ENCODE measurements at regions not wholly inside any gene's neighbourhood (a gene's known extent, or its start where the extent isn't known, plus 50 kb on each side); places are given as distances from the start of the nearest gene placed in this dataset.
A peak's percentile ranks its signal among the peaks of the same experiment; 100 is the strongest.

- no peak for TF ChIP-seq CHCHD3 (CRISPR knock-in tag; IDR thresholded peaks at IDR 0.05)
- peak; percentile 42; the same call in 1 of the 2 replicates for TF ChIP-seq SOX5 (CRISPR knock-in tag; IDR thresholded peaks at IDR 0.05; ENCODE audit: borderline replicate concordance)
- TF ChIP-seq HOMEZ (CRISPR knock-in tag; IDR thresholded peaks at IDR 0.05; ENCODE audit: low read depth), result 0 out of 2 replicates have a peak, but pooled peaks have one; percentile 20
- TF ChIP-seq SOX6 (IDR thresholded peaks at IDR 0.05), result no peak
- peak; percentile 32; the same call in 1 of the 2 replicates for TF ChIP-seq SOX6 (CRISPR knock-in tag; IDR thresholded peaks at IDR 0.05)
- TF ChIP-seq, protein P1, sequence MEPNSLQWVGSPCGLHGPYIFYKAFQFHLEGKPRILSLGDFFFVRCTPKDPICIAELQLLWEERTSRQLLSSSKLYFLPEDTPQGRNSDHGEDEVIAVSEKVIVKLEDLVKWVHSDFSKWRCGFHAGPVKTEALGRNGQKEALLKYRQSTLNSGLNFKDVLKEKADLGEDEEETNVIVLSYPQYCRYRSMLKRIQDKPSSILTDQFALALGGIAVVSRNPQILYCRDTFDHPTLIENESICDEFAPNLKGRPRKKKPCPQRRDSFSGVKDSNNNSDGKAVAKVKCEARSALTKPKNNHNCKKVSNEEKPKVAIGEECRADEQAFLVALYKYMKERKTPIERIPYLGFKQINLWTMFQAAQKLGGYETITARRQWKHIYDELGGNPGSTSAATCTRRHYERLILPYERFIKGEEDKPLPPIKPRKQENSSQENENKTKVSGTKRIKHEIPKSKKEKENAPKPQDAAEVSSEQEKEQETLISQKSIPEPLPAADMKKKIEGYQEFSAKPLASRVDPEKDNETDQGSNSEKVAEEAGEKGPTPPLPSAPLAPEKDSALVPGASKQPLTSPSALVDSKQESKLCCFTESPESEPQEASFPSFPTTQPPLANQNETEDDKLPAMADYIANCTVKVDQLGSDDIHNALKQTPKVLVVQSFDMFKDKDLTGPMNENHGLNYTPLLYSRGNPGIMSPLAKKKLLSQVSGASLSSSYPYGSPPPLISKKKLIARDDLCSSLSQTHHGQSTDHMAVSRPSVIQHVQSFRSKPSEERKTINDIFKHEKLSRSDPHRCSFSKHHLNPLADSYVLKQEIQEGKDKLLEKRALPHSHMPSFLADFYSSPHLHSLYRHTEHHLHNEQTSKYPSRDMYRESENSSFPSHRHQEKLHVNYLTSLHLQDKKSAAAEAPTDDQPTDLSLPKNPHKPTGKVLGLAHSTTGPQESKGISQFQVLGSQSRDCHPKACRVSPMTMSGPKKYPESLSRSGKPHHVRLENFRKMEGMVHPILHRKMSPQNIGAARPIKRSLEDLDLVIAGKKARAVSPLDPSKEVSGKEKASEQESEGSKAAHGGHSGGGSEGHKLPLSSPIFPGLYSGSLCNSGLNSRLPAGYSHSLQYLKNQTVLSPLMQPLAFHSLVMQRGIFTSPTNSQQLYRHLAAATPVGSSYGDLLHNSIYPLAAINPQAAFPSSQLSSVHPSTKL (CRISPR knock-in tag; IDR thresholded peaks at IDR 0.05), result peak; percentile 46; the same call in 1 of the 2 replicates
These were observed 243.6 kb downstream of the IRS1 start (continued) for GRCh38 chr2:226556050-226556449.

DNA sequence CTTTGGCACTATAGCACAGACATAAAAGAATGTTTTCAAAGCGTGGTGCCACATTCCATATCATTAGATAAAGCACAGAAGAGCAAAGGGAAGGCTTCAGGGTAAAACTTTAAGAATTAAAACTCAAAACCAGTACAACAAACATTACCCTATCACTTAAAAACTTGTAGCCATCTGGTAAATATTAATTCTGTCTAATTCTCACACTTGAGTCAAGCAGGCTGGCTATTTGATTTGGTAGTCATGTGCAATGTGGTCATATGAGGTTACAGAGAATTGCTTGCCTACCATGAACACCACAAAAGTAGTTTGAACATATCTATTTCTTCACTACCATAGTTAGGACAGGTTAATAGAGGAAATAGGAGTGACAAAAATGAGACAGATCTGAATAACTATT, 244.9 kb downstream of the IRS1 start:
- in situ Hi-C loops (cut with HindIII; ENCODE audit: extremely low pct_ligation_motif_present, low pct_unique_long_range_greater_than_20kb), result no loop called here
- no peak overlapping the region for H3K4me2 ChIP-seq (ENCODE audit: low read depth, low read length)
- H3K27me3 ChIP-seq (ENCODE audit: control insufficient read depth in 1 of 2, insufficient read depth in 2 of 2, low read length in 2 of 2), result no peaks in the 10 kb centered on the region
- intact Hi-C loops (cut with micrococcal nuclease; ENCODE audit: unreplicated experiment), result loop anchor here (5.0 kb wide), 1 partner anchor 72 kb away; no protein-coding TSS in a partner anchor
- ChIA-PET CTCF (ENCODE audit: low intra/inter-chr PET ratio, low total read pairs) (no interaction called here), POLR2A (no interaction called here)
- peaks cover 36% of the 10 kb centered on the region for H3K4me1 ChIP-seq (ENCODE audit: insufficient read depth, low read length)
- H3K4me3 ChIP-seq (replicated peaks in 1 of 3; ENCODE audit: insufficient read depth in 1 of 3, low read depth in 2 of 3, low read length in 3 of 3), result no peak overlapping the region
- WGBS (ENCODE audit: low lambda C conversion rate), result 97% methylated on average over 1 of the region's 1 CpG
- TF ChIP-seq NR2C2 (CRISPR knock-in tag; IDR thresholded peaks at IDR 0.05; ENCODE audit: borderline replicate concordance) (0 out of 2 replicates have a peak, but pooled peaks have one; percentile 7), PPARG (CRISPR knock-in tag; conservative IDR thresholded peaks at IDR 0.05) (no peak)
- no peaks in the 10 kb centered on the region for H4K20me1 ChIP-seq (ENCODE audit: insufficient read depth, low read length)
- H3K27ac ChIP-seq (ENCODE audit: extremely low read length, insufficient read depth, low read length), result no peak overlapping the region
- H2AFZ ChIP-seq (ENCODE audit: low read length), result no peak overlapping the region
- no peaks in the 10 kb centered on the region for H3K9me3 ChIP-seq (ENCODE audit: low read length)
- H3K9ac ChIP-seq (ENCODE audit: insufficient read depth, low read depth, low read length), result no peak overlapping the region
- no peak for FAIRE-seq
- no peak for DNase-seq (ENCODE audit: low spot score)
- ATAC-seq, result no peak
- no peaks in the 10 kb centered on the region for H3K36me3 ChIP-seq (replicated peaks in 1 of 2; ENCODE audit: control insufficient read depth in 1 of 2, insufficient read depth in 2 of 2, low read length in 2 of 2)
- no TSS peak for BruUV-seq (replicated peaks)
- H3K79me2 ChIP-seq (ENCODE audit: insufficient read depth, low read length), result no peaks in the 10 kb centered on the region
